ENCODE measurements at regions not wholly inside any gene's neighbourhood (a gene's known extent, or its start where the extent isn't known, plus 50 kb on each side); places are given as distances from the start of the nearest gene placed in this dataset.
"Not testable (repeated sequence)": the region's sequence is repeated elsewhere in the genome, so short reads cannot be mapped to it uniquely, and the experiment has no call there.

DNA sequence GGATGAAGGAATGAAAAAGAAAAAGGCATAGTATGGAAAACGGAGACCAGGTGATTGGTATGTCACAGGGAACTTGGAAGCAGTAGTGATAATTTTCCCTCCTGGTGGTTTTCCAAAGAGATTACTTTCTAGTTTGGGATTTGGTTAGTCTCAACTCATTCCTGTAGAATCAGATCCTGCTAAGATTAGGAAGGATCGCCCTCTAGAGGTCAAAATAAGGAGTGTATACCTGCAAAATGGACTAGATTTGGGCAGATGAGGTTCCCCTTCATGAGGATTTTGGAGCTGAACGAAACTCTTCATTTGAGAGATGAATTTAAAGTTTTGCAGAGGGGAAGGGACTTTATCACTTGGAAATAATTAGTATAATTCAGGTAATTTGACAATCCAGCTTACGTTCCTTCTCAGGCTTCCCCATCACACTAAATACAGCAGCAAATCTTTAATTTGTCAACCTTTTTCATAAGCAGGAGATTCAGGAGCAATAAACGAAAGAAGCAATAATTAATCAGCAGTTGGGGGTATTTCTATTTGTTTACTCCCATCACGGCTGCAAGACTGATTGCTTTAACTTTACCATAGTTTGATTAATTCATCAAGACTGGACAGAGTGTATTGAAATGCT lies 65.2 kb downstream of the CCDC195 start:
- DNase-seq (ENCODE audit: low read depth): peak; percentile 42

GRCh38 chr2:224647684-224648083 lies 62.5 kb upstream of the CUL3 start:
- not testable (repeated sequence) for DNase-seq (ENCODE audit: low read depth)

- DNase-seq (ENCODE audit: low read depth): peak; percentile 15
These were observed 61.2 kb upstream of the CUL3 start for GRCh38 chr2:224646242-224646846.

DNA sequence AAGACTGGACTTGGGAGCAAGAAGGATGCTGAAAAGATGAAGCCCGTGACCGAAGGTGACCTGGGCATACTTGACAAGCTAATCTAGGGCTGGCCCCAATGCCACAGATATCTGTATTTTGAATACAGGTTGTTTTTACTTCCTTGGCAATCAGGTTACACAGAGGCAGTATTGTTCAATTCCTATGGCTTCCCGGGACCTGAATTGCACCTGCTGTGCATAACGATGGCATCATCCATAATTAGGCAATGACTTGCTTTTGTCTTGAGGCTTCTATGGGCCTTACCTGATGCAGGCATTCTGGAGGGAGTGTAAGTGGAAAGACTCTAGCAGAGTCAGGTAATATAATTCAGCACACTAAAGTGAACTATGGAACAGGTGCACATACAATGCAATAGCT lies 60.6 kb upstream of the CUL3 start:
- DNase-seq (ENCODE audit: low read depth): no peak

DNA sequence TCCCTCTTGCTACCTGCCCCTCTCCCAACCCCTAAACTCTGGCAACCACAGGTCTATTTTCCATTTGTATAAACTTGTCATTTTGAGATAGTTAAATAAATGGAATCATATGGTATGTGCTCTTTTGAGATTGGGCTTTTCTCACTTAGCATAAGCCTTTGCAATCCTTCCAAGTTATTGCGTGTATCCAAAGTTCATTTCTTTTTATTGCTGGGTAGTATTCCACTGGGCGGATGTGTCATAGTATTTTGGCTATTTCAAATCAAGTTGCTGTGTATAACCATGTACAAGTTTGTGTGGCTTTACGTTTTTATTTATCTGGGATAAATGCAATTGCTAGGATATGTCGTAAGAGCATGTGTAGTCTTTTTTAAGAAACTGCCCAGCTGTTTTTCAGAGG lies 55.5 kb upstream of the CUL3 start:
- DNase-seq (ENCODE audit: low read depth): no peak

- peak; percentile 29 for DNase-seq (ENCODE audit: low read depth)
These were observed 53.2 kb upstream of the CUL3 start for GRCh38 chr2:224638301-224638823.

All from Daoy (cell line).